Rectal smooth muscle tissue (tissue), 1 donor: ENCODE measurements at regions not wholly inside any gene's neighbourhood (a gene's known extent, or its start where the extent isn't known, plus 50 kb on each side); places are given as distances from the start of the nearest gene placed in this dataset.
"Not testable (repeated sequence)": the region's sequence is repeated elsewhere in the genome, so short reads cannot be mapped to it uniquely, and the experiment has no call there.

Source experiments
- H3K27ac ChIP-seq: one replicate; pipeline ENCODE4 v1.7.0; 2013; ENCODE audit warnings: low read depth, low read length, inconsistent platforms
- H3K27me3 ChIP-seq: one replicate; pipeline ENCODE4 v1.7.0; 2013; ENCODE audit warnings: low read length; ENCODE audit not compliant: control insufficient read depth, insufficient read depth
- H3K36me3 ChIP-seq: one replicate; pipeline ENCODE4 v1.7.0; 2013; ENCODE audit warnings: low read length; ENCODE audit not compliant: control insufficient read depth, insufficient read depth
- H3K4me1 ChIP-seq: one replicate; pipeline ENCODE4 v1.7.0; 2013; ENCODE audit warnings: low read length; ENCODE audit not compliant: control insufficient read depth, insufficient read depth
- H3K4me3 ChIP-seq: one replicate; pipeline ENCODE4 v1.7.0; 2013; ENCODE audit warnings: low read length
- H3K9ac ChIP-seq: one replicate; pipeline ENCODE4 v1.7.0; 2013; ENCODE audit warnings: low read length

- H3K4me1 ChIP-seq: no peaks in the 10 kb centered on the region
- peaks cover 2% of the 10 kb centered on the region for H3K27me3 ChIP-seq
- H3K9ac ChIP-seq: no peak overlapping the region
- no peaks in the 10 kb centered on the region for H3K36me3 ChIP-seq
- H3K4me3 ChIP-seq: no peak overlapping the region
- no peak overlapping the region for H3K27ac ChIP-seq
Observed at GRCh38 chr6:27545271-27546046, 72.6 kb upstream of the ZNF184 start.

- Histone ChIP-seq H3K4me3 (no peak overlapping the region), H3K4me1 (no peaks in the 10 kb centered on the region), H3K36me3 (no peaks in the 10 kb centered on the region), H3K9ac (no peak overlapping the region), H3K27ac (no peak overlapping the region), H3K27me3 (peaks cover 2% of the 10 kb centered on the region)
Observed at GRCh38 chr6:27544612-27545260, 71.8 kb upstream of the ZNF184 start.

- not testable (repeated sequence) for H3K4me3 ChIP-seq, H3K9ac ChIP-seq, H3K4me1 ChIP-seq, H3K36me3 ChIP-seq, H3K27ac ChIP-seq, H3K27me3 ChIP-seq
Observed at GRCh38 chr6:27544135-27544534, 71.2 kb upstream of the ZNF184 start.

- Histone ChIP-seq H3K9ac (no peak overlapping the region), H3K27ac (no peak overlapping the region), H3K4me1 (no peaks in the 10 kb centered on the region), H3K36me3 (no peaks in the 10 kb centered on the region), H3K4me3 (no peak overlapping the region), H3K27me3 (peaks cover 2% of the 10 kb centered on the region)
Observed at GRCh38 chr6:27542485-27542884, 69.6 kb upstream of the ZNF184 start.

GRCh38 chr6:27541933-27542297 is 69.0 kb upstream of the ZNF184 start:
- Histone ChIP-seq H3K27me3 (peaks cover 4% of the 10 kb centered on the region), H3K4me3 (no peak overlapping the region), H3K36me3 (no peaks in the 10 kb centered on the region), H3K9ac (no peak overlapping the region), H3K4me1 (no peaks in the 10 kb centered on the region), H3K27ac (no peak overlapping the region)

GRCh38 chr6:27541212-27541932 is 68.5 kb upstream of the ZNF184 start:
- Histone ChIP-seq H3K27ac (no peak overlapping the region), H3K4me1 (no peaks in the 10 kb centered on the region), H3K9ac (no peak overlapping the region), H3K27me3 (peaks cover 4% of the 10 kb centered on the region), H3K36me3 (no peaks in the 10 kb centered on the region), H3K4me3 (no peak overlapping the region)

GRCh38 chr6:27539551-27539950 is 66.6 kb upstream of the ZNF184 start:
- Histone ChIP-seq H3K4me1 (no peaks in the 10 kb centered on the region), H3K4me3 (no peak overlapping the region), H3K27ac (no peak overlapping the region), H3K9ac (no peak overlapping the region), H3K36me3 (no peaks in the 10 kb centered on the region), H3K27me3 (peaks cover 2% of the 10 kb centered on the region)

GRCh38 chr6:27532820-27533538 is 60.1 kb upstream of the ZNF184 start:
- Histone ChIP-seq H3K4me1 (no peaks in the 10 kb centered on the region), H3K36me3 (no peaks in the 10 kb centered on the region), H3K27me3 (peaks cover 2% of the 10 kb centered on the region), H3K27ac (no peak overlapping the region), H3K4me3 (no peak overlapping the region), H3K9ac (no peak overlapping the region)

GRCh38 chr6:27531772-27532459 is 59.0 kb upstream of the ZNF184 start:
- no peak overlapping the region for H3K27ac ChIP-seq
- no peak overlapping the region for H3K9ac ChIP-seq
- H3K36me3 ChIP-seq: no peaks in the 10 kb centered on the region
- H3K4me1 ChIP-seq: no peaks in the 10 kb centered on the region
- H3K4me3 ChIP-seq: no peak overlapping the region
- H3K27me3 ChIP-seq: no peaks in the 10 kb centered on the region

- not testable (repeated sequence) for H3K9ac ChIP-seq, H3K36me3 ChIP-seq, H3K4me1 ChIP-seq, H3K27me3 ChIP-seq, H3K4me3 ChIP-seq, H3K27ac ChIP-seq
Observed at GRCh38 chr6:27529796-27530195, 56.9 kb upstream of the ZNF184 start.

- no peaks in the 10 kb centered on the region for H3K27me3 ChIP-seq
- H3K9ac ChIP-seq: no peak overlapping the region
- no peaks in the 10 kb centered on the region for H3K36me3 ChIP-seq
- H3K4me3 ChIP-seq: no peak overlapping the region
- H3K4me1 ChIP-seq: no peaks in the 10 kb centered on the region
- H3K27ac ChIP-seq: no peak overlapping the region
Observed at GRCh38 chr6:27528714-27529113, 55.8 kb upstream of the ZNF184 start.
